ENCODE measurements at regions not wholly inside any gene's neighbourhood (a gene's known extent, or its start where the extent isn't known, plus 50 kb on each side); places are given as distances from the start of the nearest gene placed in this dataset.

- TF ChIP-seq POLR2AphosphoS5 (IDR thresholded peaks at IDR 0.05) = no peak
- no peak for TF ChIP-seq EP300 (IDR thresholded peaks at IDR 0.05)
- no peak for TF ChIP-seq POLR2A (IDR thresholded peaks at IDR 0.05)
- TF ChIP-seq, protein P1, sequence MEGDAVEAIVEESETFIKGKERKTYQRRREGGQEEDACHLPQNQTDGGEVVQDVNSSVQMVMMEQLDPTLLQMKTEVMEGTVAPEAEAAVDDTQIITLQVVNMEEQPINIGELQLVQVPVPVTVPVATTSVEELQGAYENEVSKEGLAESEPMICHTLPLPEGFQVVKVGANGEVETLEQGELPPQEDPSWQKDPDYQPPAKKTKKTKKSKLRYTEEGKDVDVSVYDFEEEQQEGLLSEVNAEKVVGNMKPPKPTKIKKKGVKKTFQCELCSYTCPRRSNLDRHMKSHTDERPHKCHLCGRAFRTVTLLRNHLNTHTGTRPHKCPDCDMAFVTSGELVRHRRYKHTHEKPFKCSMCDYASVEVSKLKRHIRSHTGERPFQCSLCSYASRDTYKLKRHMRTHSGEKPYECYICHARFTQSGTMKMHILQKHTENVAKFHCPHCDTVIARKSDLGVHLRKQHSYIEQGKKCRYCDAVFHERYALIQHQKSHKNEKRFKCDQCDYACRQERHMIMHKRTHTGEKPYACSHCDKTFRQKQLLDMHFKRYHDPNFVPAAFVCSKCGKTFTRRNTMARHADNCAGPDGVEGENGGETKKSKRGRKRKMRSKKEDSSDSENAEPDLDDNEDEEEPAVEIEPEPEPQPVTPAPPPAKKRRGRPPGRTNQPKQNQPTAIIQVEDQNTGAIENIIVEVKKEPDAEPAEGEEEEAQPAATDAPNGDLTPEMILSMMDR (IDR thresholded peaks at IDR 0.05) = no peak
- WGBS, 2 donors = 72 to 83% methylated on average over 4 of the region's 4 CpGs
- Histone ChIP-seq H3K4me1 (no peaks in the 10 kb centered on the region), H3K4me3 (no peak overlapping the region), H3K36me3 (no peaks in the 10 kb centered on the region), H3K27me3 (no peaks in the 10 kb centered on the region), H3K27ac (no peak overlapping the region), H3K9me3 (no peaks in the 10 kb centered on the region)
- ATAC-seq (ENCODE audit: low FRiP score in 2 of 2) = no peak
- DNase-seq = no peak
Measured at GRCh38 chr7:9226500-9226899, 793.1 kb downstream of the NXPH1 start.

DNA sequence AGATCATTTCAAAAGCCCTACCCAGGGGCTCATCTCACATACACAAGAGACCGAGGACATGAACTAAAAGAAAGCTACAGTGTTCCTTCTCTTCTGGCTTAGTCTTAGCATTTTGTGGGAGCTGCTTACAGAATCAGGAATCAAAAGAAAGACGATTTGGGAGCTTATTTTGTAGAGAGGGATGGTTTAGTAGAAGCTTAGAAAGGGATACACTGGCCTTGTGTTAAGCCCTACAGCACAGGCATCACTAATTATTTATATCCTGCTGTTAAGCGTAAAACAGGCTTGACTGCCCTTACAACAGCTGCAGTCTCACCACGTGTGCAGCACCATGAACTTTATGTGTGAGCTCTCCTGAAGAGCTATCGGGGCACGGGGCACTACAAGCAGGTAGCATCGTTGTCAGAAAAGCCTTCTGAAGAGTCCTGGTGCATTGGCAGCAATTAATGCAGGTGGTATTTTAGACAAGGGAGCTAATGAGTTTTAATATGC is 798.3 kb downstream of the NXPH1 start:
- H3K4me1 ChIP-seq = no peaks in the 10 kb centered on the region
- no peak for TF ChIP-seq EP300 (IDR thresholded peaks at IDR 0.05)
- no peak for ATAC-seq (ENCODE audit: low FRiP score in 2 of 2)
- no peak overlapping the region for H3K27ac ChIP-seq
- H3K27me3 ChIP-seq = no peaks in the 10 kb centered on the region
- H3K9me3 ChIP-seq = no peaks in the 10 kb centered on the region
- H3K36me3 ChIP-seq = no peaks in the 10 kb centered on the region
- no peak for DNase-seq
- WGBS, 2 donors = 46 to 48% methylated on average over 7 of the region's 7 CpGs
- no peak overlapping the region for H3K4me3 ChIP-seq

DNA sequence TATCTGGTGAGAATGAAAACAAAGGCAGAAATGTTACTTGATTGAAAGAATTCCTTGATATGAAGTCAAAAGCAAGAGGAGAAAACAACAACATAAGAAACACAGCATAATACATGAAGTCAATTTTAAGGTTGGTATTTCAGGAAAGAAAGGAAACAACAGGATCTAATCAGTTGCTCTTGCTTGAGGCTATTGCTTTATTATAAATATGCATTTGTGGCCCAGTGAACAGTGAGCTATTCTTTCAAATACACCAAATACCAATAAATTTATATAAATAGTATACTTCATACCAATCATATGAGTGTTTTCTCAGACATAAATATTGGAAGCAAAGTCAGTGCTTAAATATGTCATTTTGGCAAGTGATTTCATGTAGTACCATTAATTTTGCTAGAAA is 806.6 kb downstream of the NXPH1 start:
- H3K4me3 ChIP-seq = no peak overlapping the region
- H3K27me3 ChIP-seq = no peaks in the 10 kb centered on the region
- ATAC-seq (ENCODE audit: low FRiP score in 2 of 2) = no peak

GRCh38 chr7:9241826-9242225 is 808.4 kb downstream of the NXPH1 start:
- WGBS, 2 donors = 39 to 62% methylated on average over 1 of the region's 1 CpG
- no peak overlapping the region for H3K27ac ChIP-seq
- no peaks in the 10 kb centered on the region for H3K27me3 ChIP-seq
- no peaks in the 10 kb centered on the region for H3K4me1 ChIP-seq
- ATAC-seq (ENCODE audit: low FRiP score in 2 of 2) (no peak), DNase-seq (no peak)
- TF ChIP-seq EP300 (IDR thresholded peaks at IDR 0.05) (no peak), POLR2AphosphoS5 (IDR thresholded peaks at IDR 0.05) (no peak), POLR2A (IDR thresholded peaks at IDR 0.05) (no peak)
- TF ChIP-seq, protein P1 (IDR thresholded peaks at IDR 0.05) = no peak
- H3K9me3 ChIP-seq = no peaks in the 10 kb centered on the region
- no peaks in the 10 kb centered on the region for H3K36me3 ChIP-seq
- H3K4me3 ChIP-seq = no peak overlapping the region

More for the DNA sequence above, 806.6 kb downstream of the NXPH1 start:
- no peak for TF ChIP-seq EP300 (IDR thresholded peaks at IDR 0.05)
- TF ChIP-seq POLR2A (IDR thresholded peaks at IDR 0.05) = no peak
- TF ChIP-seq POLR2AphosphoS5 (IDR thresholded peaks at IDR 0.05) = no peak
- TF ChIP-seq, protein P1 (IDR thresholded peaks at IDR 0.05) = no peak
- Histone ChIP-seq H3K27ac (no peak overlapping the region), H3K4me1 (no peaks in the 10 kb centered on the region), H3K36me3 (no peaks in the 10 kb centered on the region), H3K9me3 (no peaks in the 10 kb centered on the region)
- no peak for DNase-seq

DNA sequence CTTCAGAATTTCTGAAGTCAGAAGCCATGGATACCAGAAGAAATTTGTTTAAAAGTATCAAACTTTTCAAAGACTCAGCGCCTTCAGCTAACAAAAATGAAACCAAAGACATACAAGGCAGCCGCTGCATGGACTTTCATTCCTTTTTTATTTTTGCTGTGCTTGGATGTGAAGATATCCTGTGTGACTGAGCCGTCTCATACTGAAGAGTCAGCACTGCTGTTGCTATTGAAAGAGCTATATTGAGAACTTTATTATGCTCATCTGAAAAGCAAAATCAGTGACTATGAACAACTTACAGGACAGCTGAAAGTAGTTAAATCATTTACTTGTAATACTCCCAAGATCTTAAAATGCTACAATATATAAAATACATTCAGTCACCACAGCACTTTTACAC is 809.2 kb downstream of the NXPH1 start:
- Histone ChIP-seq H3K27me3 (no peaks in the 10 kb centered on the region), H3K27ac (no peak overlapping the region), H3K36me3 (no peaks in the 10 kb centered on the region), H3K4me3 (no peak overlapping the region), H3K4me1 (no peaks in the 10 kb centered on the region), H3K9me3 (no peaks in the 10 kb centered on the region)
- TF ChIP-seq EP300 (IDR thresholded peaks at IDR 0.05) (no peak), POLR2A (IDR thresholded peaks at IDR 0.05) (no peak), POLR2AphosphoS5 (IDR thresholded peaks at IDR 0.05) (no peak)
- TF ChIP-seq, protein P1 (IDR thresholded peaks at IDR 0.05) = no peak
- no peak for DNase-seq
- WGBS, 2 donors = 71 to 82% methylated on average over 3 of the region's 3 CpGs
- ATAC-seq (ENCODE audit: low FRiP score in 2 of 2) = no peak

All from upper lobe of left lung (tissue), 6 donors.